K562 (cell line): ENCODE measurements at regions not wholly inside any gene's neighbourhood (a gene's known extent, or its start where the extent isn't known, plus 50 kb on each side); places are given as distances from the start of the nearest gene placed in this dataset.

Source experiments
- ZBTB11 ChIP-seq, 3 experiments: fragments of 200-800 bp in 1 of 3; fragments of 250-450 bp in 1 of 3; fragments of 450-650 bp in 1 of 3; sonication (Bioruptor Pico) in 1 of 3; sonication (Bioruptor generic) in 1 of 3; formaldehyde crosslinking in 1 of 3; IDR thresholded peaks; 2 replicates each; pipeline versions ENCODE4 v1.6.1 to v1.8.0; 2016 to 2022; ENCODE audit warnings: mild to moderate bottlenecking in 2 of 3, missing genetic modification characterization in 2 of 3, missing compliant biosample characterization in 1 of 3, moderate library complexity in 1 of 3
- ZNF23 ChIP-seq: fragments of 250-450 bp; sonication (Bioruptor Pico); IDR thresholded peaks from 2 replicates; pipeline ENCODE4 v1.4.0; 2020; ENCODE audit warnings: mild to moderate bottlenecking
- ZNF518B ChIP-seq: fragments of 250-450 bp; sonication (Bioruptor Pico); IDR thresholded peaks from 2 replicates; pipeline ENCODE4 v1.5.0; 2021; ENCODE audit warnings: mild to moderate bottlenecking, moderate library complexity

DNA sequence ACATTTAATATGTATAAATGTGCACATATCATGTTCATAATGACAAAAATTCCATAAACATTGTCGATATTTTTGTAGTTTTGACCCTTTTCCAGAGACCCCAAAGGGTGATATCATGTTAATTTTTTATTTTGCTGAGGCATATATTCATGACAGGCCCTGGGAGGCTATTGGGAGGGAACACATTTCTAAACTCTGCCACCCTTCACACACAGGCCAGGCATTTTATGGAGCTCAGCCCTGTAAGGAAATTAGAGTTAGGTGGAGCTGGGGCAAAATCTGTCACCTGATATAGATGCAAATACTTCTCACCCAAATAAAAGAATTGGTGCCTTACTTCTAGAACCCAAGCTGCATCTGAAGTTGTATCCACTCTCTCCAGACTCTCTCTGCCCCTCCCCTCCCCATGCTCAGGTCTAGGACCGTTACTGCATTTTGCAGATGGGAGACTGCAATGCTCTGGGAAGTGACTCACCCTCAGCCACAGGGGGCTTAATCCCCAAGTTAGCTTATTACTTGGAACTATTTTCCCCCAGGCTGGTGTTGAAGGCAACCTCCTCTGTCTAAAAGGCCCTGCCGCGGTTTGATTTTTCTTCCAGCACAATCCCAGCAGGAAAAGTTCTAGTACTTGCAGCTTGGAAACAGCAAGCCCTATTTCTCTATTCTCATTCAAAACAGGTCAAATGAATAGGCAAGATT, 238.9 kb downstream of the EMP1 start (continued):
- no peak for TF ChIP-seq ZNF518B
- no peak for TF ChIP-seq ZNF23 (CRISPR knock-in tag)
- no peak for TF ChIP-seq ZBTB11 (CRISPR knock-in tag; IDR thresholded peaks at IDR 0.05)
